ENCODE measurements at regions not wholly inside any gene's neighbourhood (a gene's known extent, or its start where the extent isn't known, plus 50 kb on each side); places are given as distances from the start of the nearest gene placed in this dataset.
"Not testable (repeated sequence)": the region's sequence is repeated elsewhere in the genome, so short reads cannot be mapped to it uniquely, and the experiment has no call there.

GRCh38 chr4:158966091-158966490 lies 136.8 kb upstream of the RAPGEF2 start:
- no peaks in the 10 kb centered on the region for H3K9me3 Mint-ChIP-seq
- DNase-seq (ENCODE audit: extremely low spot score, unreplicated experiment), result no peak
- H3K27me3 Mint-ChIP-seq, result no peaks in the 10 kb centered on the region
- no peak for TF ChIP-seq CTCF (conservative IDR thresholded peaks at IDR 0.05)
- H3K4me3 Mint-ChIP-seq, result no peak overlapping the region
- H3K36me3 Mint-ChIP-seq, result no peaks in the 10 kb centered on the region
- no peak overlapping the region for H3K27ac Mint-ChIP-seq
- peaks cover 16% of the 10 kb centered on the region for H3K4me1 Mint-ChIP-seq (ENCODE audit: unreplicated experiment)

GRCh38 chr4:158968961-158969360 lies 133.9 kb upstream of the RAPGEF2 start:
- Mint-ChIP-seq H3K27me3 (no peaks in the 10 kb centered on the region), H3K27ac (no peak overlapping the region), H3K4me1 (ENCODE audit: unreplicated experiment) (peaks cover 16% of the 10 kb centered on the region), H3K9me3 (no peaks in the 10 kb centered on the region), H3K4me3 (no peak overlapping the region), H3K36me3 (no peaks in the 10 kb centered on the region)
- no peak for DNase-seq (ENCODE audit: extremely low spot score, unreplicated experiment)
- TF ChIP-seq CTCF (conservative IDR thresholded peaks at IDR 0.05), result no peak

GRCh38 chr4:158970812-158971211 lies 132.1 kb upstream of the RAPGEF2 start:
- TF ChIP-seq CTCF (conservative IDR thresholded peaks at IDR 0.05), result no peak
- no peaks in the 10 kb centered on the region for H3K27me3 Mint-ChIP-seq
- no peak overlapping the region for H3K4me3 Mint-ChIP-seq
- H3K36me3 Mint-ChIP-seq, result no peaks in the 10 kb centered on the region
- DNase-seq (ENCODE audit: extremely low spot score, unreplicated experiment), result no peak
- peaks cover 12% of the 10 kb centered on the region for H3K4me1 Mint-ChIP-seq (ENCODE audit: unreplicated experiment)
- no peak overlapping the region for H3K27ac Mint-ChIP-seq
- no peaks in the 10 kb centered on the region for H3K9me3 Mint-ChIP-seq

GRCh38 chr4:158974438-158974837 lies 128.4 kb upstream of the RAPGEF2 start:
- not testable (repeated sequence) for DNase-seq (ENCODE audit: extremely low spot score, unreplicated experiment); H3K36me3 Mint-ChIP-seq; H3K27ac Mint-ChIP-seq; H3K27me3 Mint-ChIP-seq; H3K4me1 Mint-ChIP-seq (ENCODE audit: unreplicated experiment); H3K4me3 Mint-ChIP-seq; H3K9me3 Mint-ChIP-seq

GRCh38 chr4:158980711-158981110 lies 122.2 kb upstream of the RAPGEF2 start:
- not testable (repeated sequence) for H3K27ac Mint-ChIP-seq; H3K36me3 Mint-ChIP-seq; H3K9me3 Mint-ChIP-seq; H3K4me1 Mint-ChIP-seq (ENCODE audit: unreplicated experiment); DNase-seq (ENCODE audit: extremely low spot score, unreplicated experiment); H3K4me3 Mint-ChIP-seq; H3K27me3 Mint-ChIP-seq

GRCh38 chr4:158991534-158992155 lies 111.2 kb upstream of the RAPGEF2 start:
- Mint-ChIP-seq H3K36me3 (no peaks in the 10 kb centered on the region), H3K27me3 (no peaks in the 10 kb centered on the region), H3K9me3 (peaks cover 5% of the 10 kb centered on the region), H3K4me1 (ENCODE audit: unreplicated experiment) (peaks cover 4% of the 10 kb centered on the region), H3K27ac (no peak overlapping the region), H3K4me3 (no peak overlapping the region)
- no peak for DNase-seq (ENCODE audit: extremely low spot score, unreplicated experiment)
- TF ChIP-seq CTCF (conservative IDR thresholded peaks at IDR 0.05), result no peak

- Mint-ChIP-seq H3K4me1 (ENCODE audit: unreplicated experiment) (peaks cover 5% of the 10 kb centered on the region), H3K9me3 (peaks cover 3% of the 10 kb centered on the region), H3K4me3 (no peak overlapping the region), H3K27me3 (no peaks in the 10 kb centered on the region), H3K36me3 (no peaks in the 10 kb centered on the region), H3K27ac (no peak overlapping the region)
- TF ChIP-seq CTCF (conservative IDR thresholded peaks at IDR 0.05), result no peak
- DNase-seq (ENCODE audit: extremely low spot score, unreplicated experiment), result no peak
These were observed 109.0 kb upstream of the RAPGEF2 start for GRCh38 chr4:158993891-158994290.

Data from type B pancreatic cell (in vitro differentiated cells).